ENCODE measurements at regions not wholly inside any gene's neighbourhood (a gene's known extent, or its start where the extent isn't known, plus 50 kb on each side); places are given as distances from the start of the nearest gene placed in this dataset.

- Mint-ChIP-seq H3K4me1 (0 out of 2 replicates have a peak, but pooled peaks cover 3% of the 10 kb centered on the region), H3K27ac (no peak overlapping the region), H3K9me3 (no peaks in the 10 kb centered on the region), H3K36me3 (no peaks in the 10 kb centered on the region), H3K4me3 (no peak overlapping the region), H3K27me3 (ENCODE audit: low read depth) (no peaks in the 10 kb centered on the region)
- no peak for TF ChIP-seq EMX1 (CRISPR knock-in tag; IDR thresholded peaks at IDR 0.05)
- no peak for TF ChIP-seq ZNF416 (CRISPR knock-in tag; IDR thresholded peaks at IDR 0.05)
- TF ChIP-seq CTCF (IDR thresholded peaks at IDR 0.05) = no peak
- no peak for TF ChIP-seq RELA (CRISPR knock-in tag; IDR thresholded peaks at IDR 0.05; ENCODE audit: borderline replicate concordance)
- no peak for TF ChIP-seq TCF7 (CRISPR knock-in tag; IDR thresholded peaks at IDR 0.05; ENCODE audit: low read depth)
- no peak for DNase-seq (ENCODE audit: low spot score)
- CTCF ChIA-PET = interaction anchor here (1.2 kb wide), 1 partner anchor 31 kb away, joined by 3 read pairs; no protein-coding TSS in a partner anchor
- no peak for ATAC-seq
- POLR2A ChIA-PET = no interaction called here
These were observed 99.6 kb upstream of the FHIT start for GRCh38 chr3:61350782-61351309.

- no peaks in the 10 kb centered on the region for H3K36me3 Mint-ChIP-seq
- no peak overlapping the region for H3K27ac Mint-ChIP-seq
- H3K27me3 Mint-ChIP-seq (ENCODE audit: low read depth) = no peaks in the 10 kb centered on the region
- H3K4me3 Mint-ChIP-seq = no peak overlapping the region
- ChIA-PET POLR2A (no interaction called here), CTCF (interaction anchor here (1.2 to 1.7 kb wide), 2 partner anchors 29 to 30 kb away, joined by 3 to 6 read pairs; no protein-coding TSS in a partner anchor)
- DNase-seq (ENCODE audit: low spot score) = no peak
- no peak for TF ChIP-seq ZNF219 (CRISPR knock-in tag; IDR thresholded peaks at IDR 0.05; ENCODE audit: borderline replicate concordance)
- TF ChIP-seq NR3C1 (CRISPR knock-in tag; conservative IDR thresholded peaks at IDR 0.05; ENCODE audit: low read depth) = no peak
- no peak for TF ChIP-seq CTCF (IDR thresholded peaks at IDR 0.05)
- TF ChIP-seq, protein P1, sequence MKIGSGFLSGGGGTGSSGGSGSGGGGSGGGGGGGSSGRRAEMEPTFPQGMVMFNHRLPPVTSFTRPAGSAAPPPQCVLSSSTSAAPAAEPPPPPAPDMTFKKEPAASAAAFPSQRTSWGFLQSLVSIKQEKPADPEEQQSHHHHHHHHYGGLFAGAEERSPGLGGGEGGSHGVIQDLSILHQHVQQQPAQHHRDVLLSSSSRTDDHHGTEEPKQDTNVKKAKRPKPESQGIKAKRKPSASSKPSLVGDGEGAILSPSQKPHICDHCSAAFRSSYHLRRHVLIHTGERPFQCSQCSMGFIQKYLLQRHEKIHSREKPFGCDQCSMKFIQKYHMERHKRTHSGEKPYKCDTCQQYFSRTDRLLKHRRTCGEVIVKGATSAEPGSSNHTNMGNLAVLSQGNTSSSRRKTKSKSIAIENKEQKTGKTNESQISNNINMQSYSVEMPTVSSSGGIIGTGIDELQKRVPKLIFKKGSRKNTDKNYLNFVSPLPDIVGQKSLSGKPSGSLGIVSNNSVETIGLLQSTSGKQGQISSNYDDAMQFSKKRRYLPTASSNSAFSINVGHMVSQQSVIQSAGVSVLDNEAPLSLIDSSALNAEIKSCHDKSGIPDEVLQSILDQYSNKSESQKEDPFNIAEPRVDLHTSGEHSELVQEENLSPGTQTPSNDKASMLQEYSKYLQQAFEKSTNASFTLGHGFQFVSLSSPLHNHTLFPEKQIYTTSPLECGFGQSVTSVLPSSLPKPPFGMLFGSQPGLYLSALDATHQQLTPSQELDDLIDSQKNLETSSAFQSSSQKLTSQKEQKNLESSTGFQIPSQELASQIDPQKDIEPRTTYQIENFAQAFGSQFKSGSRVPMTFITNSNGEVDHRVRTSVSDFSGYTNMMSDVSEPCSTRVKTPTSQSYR (CRISPR knock-in tag; IDR thresholded peaks at IDR 0.05) = no peak
- TF ChIP-seq TEAD4 (CRISPR knock-in tag; IDR thresholded peaks at IDR 0.05) = no peak
- no peak for TF ChIP-seq NFATC4 (CRISPR knock-in tag; IDR thresholded peaks at IDR 0.05)
- no peak for TF ChIP-seq SOX15 (CRISPR knock-in tag; IDR thresholded peaks at IDR 0.05)
- no peak for TF ChIP-seq ZNF396 (CRISPR knock-in tag; IDR thresholded peaks at IDR 0.05; ENCODE audit: borderline replicate concordance)
- TF ChIP-seq, protein P2, sequence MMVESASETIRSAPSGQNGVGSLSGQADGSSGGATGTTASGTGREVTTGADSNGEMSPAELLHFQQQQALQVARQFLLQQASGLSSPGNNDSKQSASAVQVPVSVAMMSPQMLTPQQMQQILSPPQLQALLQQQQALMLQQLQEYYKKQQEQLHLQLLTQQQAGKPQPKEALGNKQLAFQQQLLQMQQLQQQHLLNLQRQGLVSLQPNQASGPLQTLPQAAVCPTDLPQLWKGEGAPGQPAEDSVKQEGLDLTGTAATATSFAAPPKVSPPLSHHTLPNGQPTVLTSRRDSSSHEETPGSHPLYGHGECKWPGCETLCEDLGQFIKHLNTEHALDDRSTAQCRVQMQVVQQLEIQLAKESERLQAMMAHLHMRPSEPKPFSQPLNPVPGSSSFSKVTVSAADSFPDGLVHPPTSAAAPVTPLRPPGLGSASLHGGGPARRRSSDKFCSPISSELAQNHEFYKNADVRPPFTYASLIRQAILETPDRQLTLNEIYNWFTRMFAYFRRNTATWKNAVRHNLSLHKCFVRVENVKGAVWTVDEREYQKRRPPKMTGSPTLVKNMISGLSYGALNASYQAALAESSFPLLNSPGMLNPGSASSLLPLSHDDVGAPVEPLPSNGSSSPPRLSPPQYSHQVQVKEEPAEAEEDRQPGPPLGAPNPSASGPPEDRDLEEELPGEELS (CRISPR knock-in tag; IDR thresholded peaks at IDR 0.05) = no peak
- no peaks in the 10 kb centered on the region for H3K9me3 Mint-ChIP-seq
- no peak for ATAC-seq
- 0 out of 2 replicates have a peak, but pooled peaks cover 3% of the 10 kb centered on the region for H3K4me1 Mint-ChIP-seq
These were observed 101.1 kb upstream of the FHIT start for GRCh38 chr3:61352306-61352705.

- Mint-ChIP-seq H3K36me3 (no peaks in the 10 kb centered on the region), H3K4me1 (0 out of 2 replicates have a peak, but pooled peaks cover 3% of the 10 kb centered on the region), H3K27ac (no peak overlapping the region), H3K27me3 (ENCODE audit: low read depth) (no peaks in the 10 kb centered on the region), H3K4me3 (no peak overlapping the region), H3K9me3 (no peaks in the 10 kb centered on the region)
- POLR2A ChIA-PET = no interaction called here
- DNase-seq (ENCODE audit: low spot score) (no peak), ATAC-seq (no peak)
- CTCF ChIA-PET = interaction anchor here (1.7 kb wide), 1 partner anchor 28 kb away, joined by 6 read pairs; no protein-coding TSS in a partner anchor
- TF ChIP-seq ETV6 (CRISPR knock-in tag; IDR thresholded peaks at IDR 0.05) (no peak), NR3C1 (CRISPR knock-in tag; conservative IDR thresholded peaks at IDR 0.05; ENCODE audit: low read depth) (no peak)
- TF ChIP-seq, protein P3, sequence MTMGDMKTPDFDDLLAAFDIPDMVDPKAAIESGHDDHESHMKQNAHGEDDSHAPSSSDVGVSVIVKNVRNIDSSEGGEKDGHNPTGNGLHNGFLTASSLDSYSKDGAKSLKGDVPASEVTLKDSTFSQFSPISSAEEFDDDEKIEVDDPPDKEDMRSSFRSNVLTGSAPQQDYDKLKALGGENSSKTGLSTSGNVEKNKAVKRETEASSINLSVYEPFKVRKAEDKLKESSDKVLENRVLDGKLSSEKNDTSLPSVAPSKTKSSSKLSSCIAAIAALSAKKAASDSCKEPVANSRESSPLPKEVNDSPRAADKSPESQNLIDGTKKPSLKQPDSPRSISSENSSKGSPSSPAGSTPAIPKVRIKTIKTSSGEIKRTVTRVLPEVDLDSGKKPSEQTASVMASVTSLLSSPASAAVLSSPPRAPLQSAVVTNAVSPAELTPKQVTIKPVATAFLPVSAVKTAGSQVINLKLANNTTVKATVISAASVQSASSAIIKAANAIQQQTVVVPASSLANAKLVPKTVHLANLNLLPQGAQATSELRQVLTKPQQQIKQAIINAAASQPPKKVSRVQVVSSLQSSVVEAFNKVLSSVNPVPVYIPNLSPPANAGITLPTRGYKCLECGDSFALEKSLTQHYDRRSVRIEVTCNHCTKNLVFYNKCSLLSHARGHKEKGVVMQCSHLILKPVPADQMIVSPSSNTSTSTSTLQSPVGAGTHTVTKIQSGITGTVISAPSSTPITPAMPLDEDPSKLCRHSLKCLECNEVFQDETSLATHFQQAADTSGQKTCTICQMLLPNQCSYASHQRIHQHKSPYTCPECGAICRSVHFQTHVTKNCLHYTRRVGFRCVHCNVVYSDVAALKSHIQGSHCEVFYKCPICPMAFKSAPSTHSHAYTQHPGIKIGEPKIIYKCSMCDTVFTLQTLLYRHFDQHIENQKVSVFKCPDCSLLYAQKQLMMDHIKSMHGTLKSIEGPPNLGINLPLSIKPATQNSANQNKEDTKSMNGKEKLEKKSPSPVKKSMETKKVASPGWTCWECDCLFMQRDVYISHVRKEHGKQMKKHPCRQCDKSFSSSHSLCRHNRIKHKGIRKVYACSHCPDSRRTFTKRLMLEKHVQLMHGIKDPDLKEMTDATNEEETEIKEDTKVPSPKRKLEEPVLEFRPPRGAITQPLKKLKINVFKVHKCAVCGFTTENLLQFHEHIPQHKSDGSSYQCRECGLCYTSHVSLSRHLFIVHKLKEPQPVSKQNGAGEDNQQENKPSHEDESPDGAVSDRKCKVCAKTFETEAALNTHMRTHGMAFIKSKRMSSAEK (CRISPR knock-in tag; IDR thresholded peaks at IDR 0.05; ENCODE audit: borderline replicate concordance) = no peak
These were observed 102.1 kb upstream of the FHIT start for GRCh38 chr3:61353382-61353781.
